HG02973 (cell line): ENCODE measurements at regions not wholly inside any gene's neighbourhood (a gene's known extent, or its start where the extent isn't known, plus 50 kb on each side); places are given as distances from the start of the nearest gene placed in this dataset.

Experiments
- ATAC-seq: cut with Tn5 transposase; IDR thresholded peaks from one replicate; pipeline ENCODE4 v1.9.1; 2021; ENCODE audit warnings: moderate library complexity; ENCODE audit not compliant: unreplicated experiment

DNA sequence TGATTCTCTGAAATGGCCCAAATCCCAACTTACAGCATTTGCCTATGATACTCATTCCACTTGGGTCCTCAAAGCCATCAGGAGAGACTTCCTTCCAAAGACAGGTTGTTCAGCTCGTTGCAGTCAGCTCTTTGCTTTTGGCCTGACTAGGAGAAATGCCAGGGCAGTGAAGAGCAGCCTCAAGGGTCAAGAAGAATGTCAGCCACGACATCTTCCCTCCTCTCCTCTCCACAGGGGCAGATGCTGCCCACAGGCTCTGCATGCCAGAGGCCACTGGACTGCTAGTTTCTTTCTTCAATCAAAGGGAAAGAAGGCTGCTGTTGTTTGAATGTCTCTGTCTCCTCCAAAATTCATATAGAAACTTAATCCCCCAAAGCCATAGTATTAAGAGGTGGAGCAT, 201.7 kb upstream of the PFN2 start:
- ATAC-seq: no peak

DNA sequence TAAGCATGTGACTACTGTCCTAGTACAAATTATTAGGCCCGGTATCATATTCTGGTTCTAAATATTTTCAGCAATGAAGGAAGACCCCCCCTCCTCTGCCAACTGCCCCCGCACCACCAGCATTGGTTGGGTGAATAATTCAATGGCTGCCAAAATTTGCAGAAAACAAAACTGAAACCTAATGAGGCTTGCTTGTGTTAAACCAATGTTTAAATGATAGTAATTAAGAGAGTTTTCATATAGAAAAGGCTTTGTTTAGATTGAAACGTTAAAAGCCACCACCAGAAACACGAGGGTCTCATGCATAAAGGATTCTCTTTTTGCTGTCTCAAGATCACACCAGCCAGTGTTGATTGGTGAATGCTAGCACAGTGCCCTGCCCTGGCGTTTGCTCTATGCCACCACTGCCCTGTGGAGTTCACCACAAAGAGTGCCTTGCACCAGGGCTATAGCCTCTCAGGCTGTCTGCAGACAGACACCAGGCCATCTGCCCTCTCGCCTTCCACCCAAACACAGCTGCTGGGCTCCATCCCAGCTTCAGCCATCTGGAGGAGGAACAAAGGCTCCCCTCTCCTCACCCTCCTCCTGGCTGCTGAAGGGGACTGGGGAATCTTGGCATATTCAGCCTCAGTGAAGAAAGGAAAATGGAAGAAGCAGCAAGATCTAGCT, 200.3 kb upstream of the PFN2 start:
- no peak for ATAC-seq

DNA sequence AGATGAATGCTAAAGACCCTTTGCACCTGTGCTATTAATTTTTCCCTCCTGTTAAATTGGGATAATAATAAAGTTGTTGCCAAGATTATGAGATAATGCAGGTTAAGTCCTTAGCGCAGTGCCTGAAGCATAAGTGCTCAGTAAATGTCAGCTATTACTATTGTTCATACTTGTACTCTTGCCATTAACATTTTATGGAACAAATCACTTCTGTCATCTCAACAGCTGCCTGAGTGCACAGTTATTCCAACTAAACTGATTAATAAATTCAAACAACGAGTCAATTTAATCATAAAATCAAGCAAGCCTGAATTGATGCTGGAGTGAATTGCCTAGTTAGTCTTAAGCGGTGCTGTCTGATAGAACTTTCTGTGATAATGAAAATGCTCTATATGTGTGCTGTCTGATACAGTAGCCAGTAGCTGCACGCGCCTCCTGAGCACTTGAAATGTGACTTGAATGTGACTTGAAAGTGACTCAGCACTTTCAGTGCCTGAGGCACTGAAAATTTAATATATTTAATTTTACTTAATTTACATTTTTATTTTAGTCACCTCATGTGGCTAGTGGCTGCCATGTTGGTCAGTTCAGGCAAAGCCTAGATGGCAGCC, 198.7 kb upstream of the PFN2 start:
- ATAC-seq: no peak

DNA sequence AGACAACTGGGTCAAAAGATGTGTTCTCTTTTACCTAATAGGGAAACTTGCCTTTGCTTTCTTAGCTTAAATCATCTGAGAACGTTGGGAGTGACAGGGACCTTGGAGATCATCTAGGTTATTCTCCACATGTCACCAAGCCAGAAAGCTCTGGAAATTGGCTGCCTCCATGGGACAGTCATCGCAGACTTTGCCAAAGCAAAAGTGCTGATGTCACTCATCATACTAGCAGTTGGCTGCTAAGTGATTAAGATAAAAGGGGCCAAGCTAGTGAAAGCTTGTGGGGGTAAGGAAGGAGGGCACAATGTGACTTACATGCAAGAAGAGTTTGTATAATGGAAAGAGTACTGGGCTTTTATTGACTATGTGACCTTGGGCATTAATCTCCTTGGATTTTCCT, 198.0 kb upstream of the PFN2 start:
- ATAC-seq: no peak

DNA sequence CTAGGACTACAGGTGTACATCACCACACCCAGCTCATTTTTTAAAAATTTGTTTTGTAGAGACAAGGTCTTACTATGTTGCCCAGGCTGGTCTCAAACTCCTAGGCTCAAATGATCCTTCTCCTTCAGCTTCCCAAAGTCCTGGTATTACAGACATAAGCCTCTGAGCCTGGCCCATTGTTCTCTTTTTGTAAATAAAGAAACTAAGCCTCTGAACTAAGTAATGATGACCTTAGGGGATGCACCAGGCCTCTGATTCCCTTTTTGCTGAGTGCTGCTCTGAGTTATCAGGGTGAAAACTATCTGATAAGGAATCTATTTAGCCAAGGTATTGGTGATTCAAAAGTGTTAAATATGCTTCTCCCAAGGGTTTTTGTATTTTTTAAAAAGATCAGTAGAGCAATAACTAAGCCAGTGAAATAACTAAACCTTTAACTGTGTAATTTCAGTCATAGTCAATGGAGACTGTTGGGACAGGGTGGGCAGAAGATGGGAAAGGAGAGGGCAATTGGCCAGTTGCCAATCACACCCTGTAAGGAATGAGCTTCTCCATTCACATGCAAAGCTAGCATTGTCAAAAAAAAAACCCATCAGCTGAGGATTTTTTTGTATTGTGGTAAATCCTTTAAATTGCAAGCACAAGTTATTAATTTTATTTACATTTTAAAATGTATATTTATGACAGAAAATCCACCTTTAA, 194.8 kb upstream of the PFN2 start:
- ATAC-seq: no peak

DNA sequence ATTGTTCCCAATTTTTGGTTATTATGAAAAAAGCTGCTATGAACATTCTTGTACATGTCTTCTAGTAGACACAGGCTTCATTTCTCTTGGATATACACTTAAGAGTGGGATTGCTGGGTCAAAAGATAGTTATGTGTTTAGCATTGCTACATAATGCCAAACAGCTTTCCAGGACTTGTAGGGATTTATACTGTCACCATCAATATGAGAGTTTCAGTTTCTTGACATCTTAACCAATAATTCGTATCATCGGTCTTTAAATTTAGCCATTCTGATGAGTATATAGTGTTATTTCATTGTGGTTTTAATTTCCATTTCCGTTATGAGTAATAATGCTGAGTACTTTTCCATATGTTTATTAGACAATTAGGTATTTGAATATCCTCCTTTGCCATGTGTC, 190.3 kb upstream of the PFN2 start:
- no peak for ATAC-seq

DNA sequence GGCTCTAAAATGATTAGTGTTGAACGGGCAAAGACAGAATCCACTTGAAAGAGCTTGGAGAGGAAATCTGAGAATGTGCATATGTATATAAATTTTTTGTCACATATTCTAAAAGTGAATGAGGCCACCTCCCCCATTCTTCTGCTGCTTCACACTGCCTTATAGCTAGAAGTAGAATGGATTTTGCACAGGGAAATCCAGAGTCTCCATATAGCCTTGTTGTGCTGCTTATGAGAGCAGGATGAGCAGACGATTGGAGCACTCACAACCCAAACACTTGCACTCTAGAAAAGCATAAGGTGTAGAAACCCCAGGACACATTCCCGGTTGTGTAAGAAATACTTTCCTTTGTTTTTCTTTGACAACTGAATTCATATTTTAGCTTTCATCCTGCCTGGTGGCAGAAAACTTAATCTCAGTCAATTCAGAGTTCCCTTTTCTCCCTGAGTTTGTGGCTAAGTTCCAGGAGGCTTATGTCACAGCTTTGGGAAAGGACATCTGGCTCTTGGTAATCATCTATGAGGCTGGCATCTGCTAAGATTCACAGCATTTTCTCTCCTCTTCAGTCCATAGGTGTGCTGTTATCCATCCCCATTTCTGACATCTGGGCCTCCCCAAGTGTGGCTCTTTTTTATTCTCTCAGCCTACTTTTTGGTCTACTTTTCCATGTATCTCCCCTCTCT, 188.4 kb upstream of the PFN2 start:
- no peak for ATAC-seq

DNA sequence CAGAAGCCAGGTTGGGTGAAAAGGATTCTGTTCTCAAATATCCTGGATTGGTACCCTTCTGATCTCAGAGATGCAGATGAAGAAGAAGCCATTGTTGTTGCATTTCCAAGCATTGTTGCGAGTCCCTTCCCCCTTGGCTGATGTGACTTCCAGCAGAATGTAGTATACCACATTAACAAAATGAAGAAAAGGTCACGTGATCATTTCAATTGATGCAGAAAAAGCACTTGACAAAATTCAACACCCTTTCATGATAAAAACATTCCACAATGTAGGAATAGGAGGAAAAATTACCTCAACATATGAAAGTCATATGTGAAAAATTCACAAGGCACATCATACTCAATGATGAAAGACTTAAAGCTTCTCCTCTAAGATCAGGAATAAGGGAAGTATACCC, 181.9 kb upstream of the PFN2 start:
- ATAC-seq: no peak

DNA sequence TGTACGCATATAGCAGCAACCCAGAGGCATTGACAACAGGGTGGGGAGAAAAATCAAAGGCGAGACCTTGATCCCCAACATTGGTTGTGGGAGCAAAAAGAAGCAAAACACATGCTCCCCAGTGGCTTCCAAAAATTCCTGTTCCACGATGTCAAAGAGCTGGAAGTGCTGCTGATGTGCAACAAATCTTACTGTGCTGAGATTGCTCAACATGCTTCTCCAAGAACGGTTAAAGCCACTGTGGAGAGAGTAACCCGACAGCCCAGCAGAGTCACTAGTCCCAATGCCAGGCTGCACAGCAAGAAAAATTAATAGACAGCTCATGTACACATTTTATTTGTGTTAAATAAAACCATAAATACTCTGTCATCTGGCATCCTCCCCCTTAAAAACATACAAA, 179.9 kb upstream of the PFN2 start:
- no peak for ATAC-seq

DNA sequence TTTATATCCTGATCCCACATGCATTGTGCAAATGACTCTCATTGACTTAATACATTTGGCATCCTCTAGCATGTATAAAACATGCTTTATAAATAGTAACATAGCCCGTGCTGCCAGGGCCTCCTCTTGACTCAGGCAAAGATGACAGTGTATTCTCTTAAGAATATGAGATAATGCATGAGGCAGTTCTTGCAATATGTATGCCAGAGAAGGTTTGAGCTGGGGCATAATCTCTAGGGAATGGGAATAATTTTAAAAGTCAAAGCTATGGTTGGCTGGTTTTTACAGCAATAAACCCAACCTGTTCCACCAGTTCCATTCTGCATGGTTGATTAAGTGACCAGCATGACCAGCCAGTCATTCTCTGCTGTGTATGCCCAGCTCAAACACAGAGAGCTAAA, 179.0 kb upstream of the PFN2 start:
- ATAC-seq: no peak

DNA sequence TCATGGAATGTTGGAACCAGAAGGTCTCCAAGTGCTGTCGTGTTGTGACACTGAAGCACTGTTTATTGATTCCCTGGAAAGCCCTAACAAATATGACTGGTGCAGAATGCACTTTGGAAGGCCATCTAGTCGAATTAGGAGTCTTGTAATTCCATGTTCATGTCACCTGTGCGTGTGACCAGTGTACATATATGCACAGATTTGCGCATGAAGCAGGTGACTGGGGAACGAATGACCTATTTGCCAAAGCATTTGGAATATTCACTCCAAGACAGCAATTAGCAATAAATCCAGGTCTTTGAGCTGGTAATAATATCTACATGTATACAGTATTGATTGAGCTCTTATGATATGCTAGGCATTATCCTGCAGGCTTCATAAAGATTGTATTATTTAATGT, 177.5 kb upstream of the PFN2 start:
- no peak for ATAC-seq

DNA sequence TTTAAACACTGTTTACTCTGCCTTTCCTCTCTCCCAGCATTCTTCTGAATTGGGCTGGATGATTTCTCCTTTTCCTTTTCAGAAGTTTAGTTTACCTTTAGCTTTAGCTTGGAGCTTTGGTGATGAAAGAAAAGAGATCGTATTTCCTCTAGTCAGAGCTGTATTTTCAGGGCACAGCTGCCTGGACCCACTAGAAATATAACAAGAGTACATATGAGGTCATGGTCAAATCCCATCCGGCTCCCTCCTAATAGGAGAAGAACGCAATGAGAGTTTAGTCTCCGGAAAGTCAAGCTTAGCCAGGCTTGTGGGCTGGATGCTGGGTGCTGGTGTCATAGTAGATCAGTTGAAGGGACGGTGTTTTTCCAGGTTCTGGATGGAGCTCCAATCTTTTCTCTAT, 177.1 kb upstream of the PFN2 start:
- no peak for ATAC-seq

DNA sequence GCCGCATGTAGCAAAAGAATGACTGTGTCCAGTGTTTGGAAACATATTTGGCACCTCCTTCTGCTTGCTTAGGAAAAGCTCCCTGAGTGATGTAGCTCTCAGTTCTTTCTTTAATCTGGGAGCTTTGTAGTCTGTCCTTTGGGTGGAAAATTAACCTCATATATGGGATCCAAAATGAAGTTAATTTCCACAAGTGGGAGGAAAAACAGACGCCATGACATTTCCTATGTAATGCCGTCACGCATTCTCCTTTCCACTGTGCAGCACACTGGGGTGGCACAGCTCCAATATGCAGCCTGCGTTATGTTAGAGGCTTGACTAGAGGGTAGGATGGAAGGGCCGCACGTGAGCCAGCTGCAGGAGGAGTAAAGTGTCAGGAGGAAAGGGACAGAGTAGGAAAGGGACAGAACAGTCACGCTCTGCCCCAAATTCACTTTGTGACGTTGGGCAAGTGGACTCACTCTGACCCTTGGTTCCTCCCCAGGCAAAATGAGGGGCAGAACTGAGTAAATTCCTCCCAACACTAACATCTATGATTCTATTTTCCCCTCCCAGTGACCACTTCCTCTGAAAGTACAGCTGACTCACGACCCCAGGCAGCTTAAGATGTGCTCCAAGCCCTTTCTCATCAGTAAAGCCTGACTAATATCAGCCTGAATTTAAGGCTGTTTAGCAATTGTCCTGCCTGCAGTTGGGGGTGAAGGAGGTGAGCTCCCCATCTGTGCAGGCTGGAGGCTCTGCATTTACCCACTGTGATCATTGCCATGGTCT, 176.5 kb upstream of the PFN2 start:
- no peak for ATAC-seq

DNA sequence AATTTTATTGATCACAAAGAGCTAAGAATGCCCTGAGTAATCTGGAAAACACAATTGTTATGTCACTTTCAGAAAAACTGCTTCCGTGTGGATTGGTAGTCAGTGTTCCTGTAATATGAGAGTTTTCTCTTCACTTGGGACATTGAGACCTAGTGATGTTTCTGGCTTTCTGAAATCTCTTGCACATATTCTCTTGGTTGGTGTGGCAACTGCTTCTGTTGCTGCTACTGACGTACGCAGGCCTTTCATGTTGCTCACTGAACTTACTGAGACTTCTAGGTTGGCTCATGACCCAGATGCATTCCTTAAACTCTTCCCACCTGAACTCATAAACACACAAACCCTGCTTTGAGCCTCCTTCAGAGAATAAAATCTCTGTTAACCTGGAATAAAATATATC, 175.0 kb upstream of the PFN2 start:
- no peak for ATAC-seq

DNA sequence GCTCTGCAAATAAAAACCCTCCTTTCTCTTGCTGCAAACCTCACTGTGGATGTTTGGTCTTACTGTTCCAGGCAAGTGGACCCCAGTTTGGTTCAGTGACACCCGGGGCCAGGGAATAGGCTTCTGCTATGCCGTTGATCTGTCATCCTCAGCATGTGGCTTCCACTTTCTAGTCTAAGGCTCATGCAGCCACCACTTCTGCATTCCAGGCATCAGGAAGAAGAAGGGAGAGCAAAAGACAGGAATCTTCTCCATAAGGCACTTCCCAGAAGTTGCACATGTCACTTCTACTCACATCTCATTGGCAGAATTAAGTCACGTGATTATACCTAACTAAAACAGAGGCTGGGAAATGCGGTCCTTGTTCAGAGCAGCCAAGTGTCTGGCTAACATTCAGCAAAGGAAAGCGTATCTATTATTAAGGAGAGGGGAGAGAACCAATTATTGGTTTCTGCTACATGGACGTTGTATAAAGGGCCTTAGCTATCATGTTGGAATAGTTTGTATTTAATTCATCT, 173.6 kb upstream of the PFN2 start:
- ATAC-seq: no peak

DNA sequence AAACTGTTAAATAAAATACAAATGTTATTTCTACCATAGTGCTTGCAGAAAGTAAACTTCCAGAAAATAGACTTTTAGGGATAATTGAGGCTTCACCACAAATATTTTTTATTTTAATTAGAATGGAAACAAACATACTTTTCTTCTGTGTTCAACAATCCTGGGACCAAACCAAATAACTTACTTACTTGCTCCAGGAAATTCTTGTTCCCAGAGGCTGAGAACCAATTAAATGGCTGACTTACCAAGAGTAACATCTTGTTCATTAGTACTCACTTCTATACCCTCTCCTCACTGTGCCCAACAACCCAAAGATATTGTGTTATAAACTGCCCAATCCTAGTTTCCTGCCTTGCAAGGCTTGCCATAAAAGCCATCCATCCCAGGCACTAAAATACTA, 172.2 kb upstream of the PFN2 start:
- no peak for ATAC-seq

DNA sequence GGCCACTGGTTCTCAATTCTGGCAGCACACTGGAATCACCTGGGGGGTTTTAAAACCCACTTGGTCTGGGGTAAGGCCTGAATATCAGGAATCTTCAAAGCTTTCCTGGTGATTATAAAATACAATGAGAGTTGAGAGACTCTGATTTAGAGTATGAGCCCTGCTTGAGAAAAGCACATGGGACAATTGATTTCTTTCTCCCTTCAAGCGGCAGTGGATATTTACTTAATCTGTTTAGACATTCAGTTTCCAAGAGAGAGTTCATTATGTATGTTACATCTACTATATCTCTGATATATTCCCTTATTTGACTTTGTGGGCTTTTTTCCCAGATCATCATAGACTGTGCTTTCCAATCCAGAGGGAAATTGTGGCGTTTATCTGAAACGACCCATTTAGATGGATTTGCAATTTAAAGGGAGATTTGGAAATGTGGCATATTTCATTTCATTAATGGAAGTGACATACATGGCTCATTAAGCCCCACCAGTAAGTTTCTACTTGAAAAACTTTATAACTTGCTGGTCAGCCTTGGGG, 171.2 kb upstream of the PFN2 start:
- no peak for ATAC-seq

DNA sequence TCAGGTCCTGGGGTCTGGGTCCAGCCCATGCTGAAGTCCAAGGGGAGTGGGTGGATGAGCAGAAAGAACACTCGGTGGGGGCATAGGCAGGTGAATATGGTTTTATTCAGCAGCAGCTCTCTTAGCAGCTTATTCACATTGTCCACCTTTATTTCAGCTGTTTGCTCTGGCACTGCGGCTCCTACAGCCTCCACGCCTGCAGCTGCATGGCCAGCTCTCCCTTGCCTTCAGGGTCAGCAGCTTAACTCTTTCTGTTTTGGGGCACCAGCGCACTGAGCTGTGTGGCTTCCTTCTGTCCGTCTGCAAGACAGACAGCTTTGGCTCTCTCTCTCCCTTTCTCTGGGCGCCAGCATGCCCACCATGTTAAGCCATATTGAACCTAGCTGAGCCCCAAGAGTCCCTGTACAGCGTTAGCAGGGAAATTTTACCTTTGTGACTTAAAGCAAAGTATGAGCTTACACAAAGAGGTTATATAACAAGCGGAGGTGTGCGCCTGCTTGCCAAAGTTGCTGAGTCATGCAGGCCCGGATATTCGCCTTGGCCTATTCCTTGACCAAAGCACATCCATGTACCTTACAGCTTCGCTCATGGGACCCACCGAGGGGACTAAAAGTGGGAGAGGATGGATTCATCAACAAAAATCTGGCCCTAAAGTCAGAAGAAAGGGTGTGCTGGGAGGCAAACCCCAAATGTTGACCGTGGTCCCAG, 170.1 kb upstream of the PFN2 start:
- ATAC-seq: no peak

DNA sequence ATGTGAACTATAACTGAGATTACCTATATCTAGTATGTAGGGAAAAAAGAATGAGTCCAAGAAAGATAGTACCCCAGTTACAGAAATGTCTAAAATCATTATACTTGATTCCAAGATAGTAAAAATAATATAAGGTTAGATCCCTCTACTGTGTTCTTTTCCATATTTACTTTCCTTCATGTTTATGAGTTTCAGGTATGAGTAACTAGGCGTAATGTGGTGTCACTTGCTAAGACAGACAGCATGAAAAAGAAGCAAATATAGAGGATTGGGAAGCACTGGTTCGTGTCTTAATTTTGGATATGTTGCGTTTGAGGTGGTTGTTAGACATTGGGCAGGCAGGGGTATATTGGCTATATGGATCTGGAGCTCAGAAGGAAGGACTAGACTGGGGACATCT, 168.1 kb upstream of the PFN2 start:
- ATAC-seq: no peak

DNA sequence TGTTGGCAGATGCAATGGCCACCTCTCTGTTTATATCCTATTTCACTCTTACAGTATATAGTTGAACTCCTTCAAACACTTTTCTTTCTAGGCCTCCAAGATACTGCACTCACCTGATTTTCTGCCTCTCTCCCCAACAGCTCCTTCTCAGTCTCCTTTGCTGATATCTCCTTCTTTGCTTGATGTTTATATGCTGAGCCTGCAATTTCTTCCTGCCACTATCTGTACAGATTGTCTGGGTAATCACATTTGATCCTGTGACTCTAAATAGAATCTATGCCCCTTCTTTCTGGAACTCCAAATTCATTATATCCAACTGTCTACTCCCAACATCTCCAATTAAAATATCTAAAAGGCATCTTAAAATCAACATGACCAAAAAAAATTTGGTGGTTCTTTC, 165.5 kb upstream of the PFN2 start:
- ATAC-seq: no peak
